ENCODE measurements at regions not wholly inside any gene's neighbourhood (a gene's known extent, or its start where the extent isn't known, plus 50 kb on each side); places are given as distances from the start of the nearest gene placed in this dataset.

- no peak for TF ChIP-seq CTCF (IDR thresholded peaks at IDR 0.05)
- TF ChIP-seq POLR2AphosphoS5 (IDR thresholded peaks at IDR 0.05): no peak
- TF ChIP-seq POLR2A (IDR thresholded peaks at IDR 0.05): no peak
These were observed 240.7 kb downstream of the MAP2K4 start for GRCh38 chr17:12261354-12261753.

All from prostate gland (tissue), 2 donors.